Activated T-cell treated with anti-CD3 and anti-CD28 coated beads, Interleukin-2, amount 50 U/mL, for 24 hours (primary cell): ENCODE measurements at regions not wholly inside any gene's neighbourhood (a gene's known extent, or its start where the extent isn't known, plus 50 kb on each side); places are given as distances from the start of the nearest gene placed in this dataset.

Experiments used
- DNase-seq: peaks from one replicate; pipeline ENCODE4 v3.0.0-alpha.2; 2020
- H3K27ac Mint-ChIP-seq: 2 replicates; pipeline ENCODE4 v1.8.0; 2020; ENCODE audit warnings: mild to moderate bottlenecking, mixed read lengths
- H3K27me3 Mint-ChIP-seq: 2 replicates; pipeline ENCODE4 v1.8.0; 2020; ENCODE audit warnings: mixed read lengths
- H3K36me3 Mint-ChIP-seq: 2 replicates; pipeline ENCODE4 v1.8.0; 2020; ENCODE audit warnings: low read depth, mixed read lengths
- H3K4me1 Mint-ChIP-seq: 2 replicates; pipeline ENCODE4 v1.8.0; 2020; ENCODE audit warnings: low read depth, mixed read lengths
- H3K4me3 Mint-ChIP-seq: 2 replicates; pipeline ENCODE4 v1.8.0; 2020; ENCODE audit warnings: mild to moderate bottlenecking, moderate library complexity, mixed read lengths
- H3K9me3 Mint-ChIP-seq: 2 replicates; pipeline ENCODE4 v1.8.0; 2020; ENCODE audit warnings: mixed read lengths

GRCh38 chr2:180124273-180125139, 117.4 kb upstream of the CWC22 start:
- Mint-ChIP-seq H3K9me3 (no peaks in the 10 kb centered on the region), H3K27me3 (peaks cover 14% of the 10 kb centered on the region), H3K4me1 (peaks cover 5% of the 10 kb centered on the region), H3K36me3 (no peaks in the 10 kb centered on the region), H3K4me3 (no peak overlapping the region), H3K27ac (no peak overlapping the region)
- DNase-seq: no peak

- Mint-ChIP-seq H3K9me3 (no peaks in the 10 kb centered on the region), H3K36me3 (no peaks in the 10 kb centered on the region), H3K4me3 (no peak overlapping the region), H3K4me1 (peaks cover 5% of the 10 kb centered on the region), H3K27ac (no peak overlapping the region), H3K27me3 (peaks cover 17% of the 10 kb centered on the region)
- no peak for DNase-seq
Observed at GRCh38 chr2:180122874-180123273, 115.8 kb upstream of the CWC22 start.

- no peak overlapping the region for H3K27ac Mint-ChIP-seq
- H3K36me3 Mint-ChIP-seq: no peaks in the 10 kb centered on the region
- no peaks in the 10 kb centered on the region for H3K9me3 Mint-ChIP-seq
- H3K4me3 Mint-ChIP-seq: no peak overlapping the region
- peaks cover 11% of the 10 kb centered on the region for H3K27me3 Mint-ChIP-seq
- no peaks in the 10 kb centered on the region for H3K4me1 Mint-ChIP-seq
- no peak for DNase-seq
Observed at GRCh38 chr2:180115675-180116074, 108.6 kb upstream of the CWC22 start.

DNA sequence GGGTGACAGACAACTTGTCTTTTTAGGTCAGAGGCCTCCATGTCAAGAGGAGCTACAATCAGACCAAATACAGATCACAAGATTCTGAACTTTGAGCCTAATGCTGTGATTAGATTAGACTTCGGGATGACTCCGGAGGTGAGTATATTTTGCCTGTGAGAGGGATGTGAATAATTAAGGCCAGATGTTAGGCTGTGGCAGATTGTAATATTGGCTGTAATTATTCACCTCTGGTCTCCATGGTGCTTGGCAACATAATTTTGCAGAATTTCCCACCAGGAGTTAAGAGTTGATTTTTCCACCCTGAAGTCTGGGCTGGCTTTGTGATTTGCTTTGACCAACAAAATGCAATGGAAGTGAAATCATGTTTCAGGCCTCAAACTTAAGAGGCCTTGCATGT, 108.2 kb upstream of the CWC22 start:
- no peak for DNase-seq
- Mint-ChIP-seq H3K9me3 (no peaks in the 10 kb centered on the region), H3K4me3 (no peak overlapping the region), H3K36me3 (no peaks in the 10 kb centered on the region), H3K27ac (no peak overlapping the region), H3K27me3 (peaks cover 14% of the 10 kb centered on the region), H3K4me1 (no peaks in the 10 kb centered on the region)

DNA sequence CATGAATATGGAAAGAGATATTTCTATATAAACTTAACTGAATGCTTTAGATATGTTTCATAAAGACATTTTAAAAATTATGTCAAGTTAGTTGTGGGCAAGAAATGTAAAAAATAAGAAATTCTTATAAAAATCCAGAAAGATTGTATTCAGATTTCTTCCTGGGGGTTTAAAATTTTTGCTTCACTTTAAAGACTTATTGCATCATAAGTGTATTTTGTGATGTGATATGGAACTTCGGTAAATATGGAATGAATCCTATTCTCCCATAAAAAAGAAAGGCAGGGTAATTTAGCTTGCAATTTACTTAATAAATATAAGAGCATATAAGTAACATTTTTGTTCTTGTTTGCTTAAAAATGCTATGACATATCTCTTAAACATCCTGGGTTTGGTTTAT, 104.8 kb upstream of the CWC22 start:
- Mint-ChIP-seq H3K27ac (no peak overlapping the region), H3K36me3 (no peaks in the 10 kb centered on the region), H3K27me3 (peaks cover 20% of the 10 kb centered on the region), H3K4me3 (no peak overlapping the region), H3K9me3 (no peaks in the 10 kb centered on the region), H3K4me1 (no peaks in the 10 kb centered on the region)
- no peak for DNase-seq

DNA sequence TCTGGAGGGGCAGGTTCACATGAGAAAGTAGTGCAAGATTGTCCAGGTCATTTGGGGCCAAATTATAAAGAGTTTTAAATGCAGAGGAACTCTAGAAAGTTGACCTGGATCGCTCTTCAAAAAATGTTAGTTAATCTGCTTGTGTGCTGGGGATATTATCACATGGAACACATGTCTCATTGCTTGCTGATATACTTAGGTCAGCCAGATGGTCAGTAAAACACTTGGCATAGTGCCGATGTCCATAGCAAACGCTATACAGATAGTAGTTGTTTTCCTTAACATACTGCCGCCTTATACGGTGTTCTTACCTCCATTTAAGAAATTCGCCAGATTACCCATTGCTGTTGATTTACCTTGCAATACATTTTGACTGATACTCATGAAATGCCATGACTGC, 103.4 kb upstream of the CWC22 start:
- Mint-ChIP-seq H3K27ac (no peak overlapping the region), H3K9me3 (no peaks in the 10 kb centered on the region), H3K4me3 (no peak overlapping the region), H3K4me1 (no peaks in the 10 kb centered on the region), H3K36me3 (no peaks in the 10 kb centered on the region), H3K27me3 (peaks cover 26% of the 10 kb centered on the region)
- no peak for DNase-seq

DNA sequence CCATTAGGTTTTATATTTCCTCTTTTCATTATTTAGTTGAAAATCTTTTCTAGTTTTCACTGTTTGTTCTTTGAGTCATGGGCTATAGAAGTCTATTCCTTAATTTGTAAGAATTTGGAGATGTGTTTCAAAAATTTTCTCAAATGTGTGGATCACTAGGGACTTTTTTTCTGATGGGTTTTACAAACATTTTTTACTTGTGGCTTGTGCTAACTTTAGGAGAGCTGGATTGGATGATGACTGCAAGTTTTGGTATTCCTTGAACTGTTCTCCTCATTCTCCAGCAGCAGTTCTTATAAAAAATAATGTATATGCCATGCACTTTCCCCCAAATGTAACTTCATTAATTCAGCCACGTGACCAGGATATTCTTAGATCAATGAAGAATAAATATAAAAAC, 94.7 kb upstream of the CWC22 start:
- Mint-ChIP-seq H3K4me1 (no peaks in the 10 kb centered on the region), H3K27me3 (peaks cover 11% of the 10 kb centered on the region), H3K9me3 (no peaks in the 10 kb centered on the region), H3K27ac (no peak overlapping the region), H3K36me3 (no peaks in the 10 kb centered on the region), H3K4me3 (no peak overlapping the region)
- no peak for DNase-seq

GRCh38 chr2:180099308-180099707, 92.2 kb upstream of the CWC22 start:
- Mint-ChIP-seq H3K36me3 (no peaks in the 10 kb centered on the region), H3K4me3 (no peak overlapping the region), H3K9me3 (no peaks in the 10 kb centered on the region), H3K27ac (no peak overlapping the region), H3K4me1 (no peaks in the 10 kb centered on the region), H3K27me3 (peaks cover 13% of the 10 kb centered on the region)
- no peak for DNase-seq

GRCh38 chr2:180085144-180085543, 78.0 kb upstream of the CWC22 start:
- no peaks in the 10 kb centered on the region for H3K36me3 Mint-ChIP-seq
- H3K4me1 Mint-ChIP-seq: no peaks in the 10 kb centered on the region
- peaks cover 24% of the 10 kb centered on the region for H3K27me3 Mint-ChIP-seq
- peaks cover 15% of the 10 kb centered on the region for H3K9me3 Mint-ChIP-seq
- H3K4me3 Mint-ChIP-seq: no peak overlapping the region
- DNase-seq: no peak
- no peak overlapping the region for H3K27ac Mint-ChIP-seq

GRCh38 chr2:180077295-180077906, 70.3 kb upstream of the CWC22 start:
- H3K9me3 Mint-ChIP-seq: peaks cover 12% of the 10 kb centered on the region
- H3K4me1 Mint-ChIP-seq: no peaks in the 10 kb centered on the region

GRCh38 chr2:180075870-180076269, 68.8 kb upstream of the CWC22 start:
- no peak for DNase-seq
- Mint-ChIP-seq H3K36me3 (no peaks in the 10 kb centered on the region), H3K27ac (no peak overlapping the region), H3K4me1 (no peaks in the 10 kb centered on the region), H3K4me3 (no peak overlapping the region), H3K27me3 (peaks cover 3% of the 10 kb centered on the region), H3K9me3 (peaks cover 5% of the 10 kb centered on the region)

More at GRCh38 chr2:180077295-180077906, 70.3 kb upstream of the CWC22 start:
- DNase-seq: no peak
- Mint-ChIP-seq H3K4me3 (no peak overlapping the region), H3K27ac (no peak overlapping the region), H3K36me3 (no peaks in the 10 kb centered on the region), H3K27me3 (peaks cover 4% of the 10 kb centered on the region)

- Mint-ChIP-seq H3K9me3 (peaks cover 4% of the 10 kb centered on the region), H3K27ac (no peak overlapping the region), H3K4me3 (no peak overlapping the region), H3K27me3 (no peaks in the 10 kb centered on the region), H3K36me3 (no peaks in the 10 kb centered on the region), H3K4me1 (no peaks in the 10 kb centered on the region)
- no peak for DNase-seq
Observed at GRCh38 chr2:180071797-180072196, 64.7 kb upstream of the CWC22 start.

DNA sequence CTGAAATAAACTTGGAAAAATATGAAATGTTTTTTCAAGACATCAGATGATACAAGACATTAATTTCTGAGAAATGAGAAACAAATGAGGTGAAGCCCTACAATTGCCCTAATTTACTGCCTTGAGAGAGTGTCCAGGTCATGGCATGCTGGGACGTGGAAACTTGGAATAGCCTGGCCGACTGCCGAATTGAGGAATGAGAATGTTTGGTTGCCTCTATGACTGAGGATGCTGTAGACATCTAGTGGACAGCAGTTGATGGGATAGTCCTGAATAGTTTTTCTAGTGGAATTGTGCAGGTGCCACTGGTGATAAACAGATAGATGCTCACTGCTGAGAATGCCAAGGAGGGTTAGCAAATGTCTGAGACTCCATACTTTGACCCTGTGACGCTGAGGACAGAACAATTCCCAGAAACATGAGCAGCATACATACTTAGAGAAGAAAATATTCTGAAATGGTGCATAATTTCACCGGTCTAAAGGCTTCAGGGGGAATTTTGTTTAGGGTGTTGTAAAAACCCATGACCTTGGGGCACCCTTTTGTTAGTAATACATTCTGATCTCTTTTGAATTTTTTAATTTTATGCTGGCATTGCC, 56.5 kb upstream of the CWC22 start:
- Mint-ChIP-seq H3K9me3 (no peaks in the 10 kb centered on the region), H3K36me3 (no peaks in the 10 kb centered on the region), H3K4me3 (no peak overlapping the region), H3K27me3 (no peaks in the 10 kb centered on the region), H3K4me1 (no peaks in the 10 kb centered on the region), H3K27ac (no peak overlapping the region)
- no peak for DNase-seq

GRCh38 chr2:180062178-180062577, 55.1 kb upstream of the CWC22 start:
- H3K27ac Mint-ChIP-seq: no peak overlapping the region
- H3K4me3 Mint-ChIP-seq: no peak overlapping the region
- H3K36me3 Mint-ChIP-seq: no peaks in the 10 kb centered on the region
- no peaks in the 10 kb centered on the region for H3K4me1 Mint-ChIP-seq
- no peaks in the 10 kb centered on the region for H3K9me3 Mint-ChIP-seq
- no peaks in the 10 kb centered on the region for H3K27me3 Mint-ChIP-seq
- DNase-seq: no peak

DNA sequence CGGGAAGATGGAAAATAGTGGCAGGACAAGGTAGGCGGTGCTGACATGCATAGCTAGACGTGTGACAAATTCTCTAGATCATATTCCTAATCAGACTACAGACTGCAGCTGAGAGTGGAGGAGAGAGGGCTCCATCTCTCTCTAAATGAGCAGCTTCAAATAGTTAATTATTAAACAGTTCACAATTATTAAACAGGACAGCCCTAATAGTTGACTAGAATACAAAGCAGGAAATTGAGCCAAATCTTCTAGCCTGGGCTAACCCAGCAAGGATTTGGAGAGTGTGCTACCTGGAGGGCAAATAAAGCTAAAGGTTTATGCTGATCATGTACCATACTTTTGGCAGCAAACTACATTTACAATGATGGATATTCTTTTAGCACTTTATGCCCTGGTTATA, 54.4 kb upstream of the CWC22 start:
- H3K4me1 Mint-ChIP-seq: no peaks in the 10 kb centered on the region

More for the DNA sequence above, 54.4 kb upstream of the CWC22 start:
- no peak for DNase-seq
- H3K27ac Mint-ChIP-seq: no peak overlapping the region
- no peaks in the 10 kb centered on the region for H3K27me3 Mint-ChIP-seq
- no peaks in the 10 kb centered on the region for H3K36me3 Mint-ChIP-seq
- H3K9me3 Mint-ChIP-seq: no peaks in the 10 kb centered on the region
- no peak overlapping the region for H3K4me3 Mint-ChIP-seq
